ENCODE measurements at regions not wholly inside any gene's neighbourhood (a gene's known extent, or its start where the extent isn't known, plus 50 kb on each side); places are given as distances from the start of the nearest gene placed in this dataset.

- Histone ChIP-seq H3K4me1 (no peaks in the 10 kb centered on the region), H3K4me3 (ENCODE audit: low read depth, low read length) (no peak overlapping the region), H3K36me3 (ENCODE audit: control insufficient read depth, insufficient read depth, low read length) (no peaks in the 10 kb centered on the region), H3K9me3 (no peaks in the 10 kb centered on the region), H3K27me3 (replicated peaks; ENCODE audit: control insufficient read depth, insufficient read depth, low read length) (no peaks in the 10 kb centered on the region)
- no peak overlapping the region for H3K27ac Mint-ChIP-seq (ENCODE audit: unreplicated experiment)
- no peaks in the 10 kb centered on the region for H3K36me3 Mint-ChIP-seq (ENCODE audit: insufficient read depth, unreplicated experiment)
- ChIA-PET POLR2A (no interaction called here), CTCF (no interaction called here)
- intact Hi-C loops (cut with micrococcal nuclease; ENCODE audit: unreplicated experiment), result no loop called here
- no peaks in the 10 kb centered on the region for H3K27me3 Mint-ChIP-seq (ENCODE audit: insufficient read depth, unreplicated experiment)
- DNase-seq, result no peak
- TF ChIP-seq CTCF (IDR thresholded peaks at IDR 0.05; ENCODE audit: insufficient read depth in 1 of 2, low read depth in 1 of 2, low read length in 1 of 2, severe bottlenecking in 1 of 2, unreplicated experiment in 1 of 2), result no peak
- no peak overlapping the region for H3K4me3 Mint-ChIP-seq (ENCODE audit: unreplicated experiment)
- no peaks in the 10 kb centered on the region for H3K4me1 Mint-ChIP-seq (ENCODE audit: low read depth, unreplicated experiment)
- H3K9me3 Mint-ChIP-seq (ENCODE audit: unreplicated experiment), result peaks cover under 1% of the 10 kb centered on the region
- no TSS peak for BruUV-seq (replicated peaks)
Observed at GRCh38 chr1:73326663-73327062, 871.3 kb downstream of the LRRIQ3 start.

DNA sequence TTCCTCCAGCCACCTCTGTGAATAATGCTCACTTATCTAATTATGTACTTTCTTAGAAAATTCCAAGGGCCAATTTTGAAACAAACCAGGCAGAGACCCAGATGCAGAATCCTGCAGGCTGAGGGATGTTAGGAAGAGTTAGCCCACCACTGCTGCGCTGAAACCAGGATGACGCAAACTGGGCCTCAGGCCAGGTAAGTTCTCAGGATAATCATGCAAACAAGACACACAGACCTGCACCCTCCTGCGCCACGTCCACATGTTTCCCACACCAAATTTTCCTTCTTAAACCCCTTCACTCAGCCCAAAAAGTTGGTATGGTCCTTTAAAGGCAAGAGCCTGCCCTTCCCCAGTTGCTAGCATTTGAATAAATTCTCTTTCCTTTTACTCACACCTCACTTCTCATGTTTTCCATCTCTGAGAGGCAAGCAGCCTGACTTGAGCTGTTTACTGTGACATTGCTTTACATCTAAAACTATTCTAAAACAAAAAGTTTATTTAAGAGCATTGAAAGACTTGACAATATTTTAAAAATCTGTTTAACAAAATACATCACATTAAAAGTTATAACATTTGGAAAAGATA, 887.1 kb downstream of the LRRIQ3 start:
- Mint-ChIP-seq H3K27ac (ENCODE audit: unreplicated experiment) (no peak overlapping the region), H3K4me3 (ENCODE audit: unreplicated experiment) (no peak overlapping the region), H3K36me3 (ENCODE audit: insufficient read depth, unreplicated experiment) (no peaks in the 10 kb centered on the region), H3K27me3 (ENCODE audit: insufficient read depth, unreplicated experiment) (no peaks in the 10 kb centered on the region), H3K9me3 (ENCODE audit: unreplicated experiment) (no peaks in the 10 kb centered on the region), H3K4me1 (ENCODE audit: low read depth, unreplicated experiment) (no peaks in the 10 kb centered on the region)
- intact Hi-C loops (cut with micrococcal nuclease; ENCODE audit: unreplicated experiment), result no loop called here
- ChIA-PET POLR2A (no interaction called here), CTCF (no interaction called here)
- Histone ChIP-seq H3K9me3 (no peaks in the 10 kb centered on the region), H3K4me1 (no peaks in the 10 kb centered on the region), H3K27me3 (replicated peaks; ENCODE audit: control insufficient read depth, insufficient read depth, low read length) (no peaks in the 10 kb centered on the region), H3K36me3 (ENCODE audit: control insufficient read depth, insufficient read depth, low read length) (no peaks in the 10 kb centered on the region), H3K4me3 (ENCODE audit: low read depth, low read length) (no peak overlapping the region)
- no TSS peak for BruUV-seq (replicated peaks)
- no peak for DNase-seq
- TF ChIP-seq CTCF (IDR thresholded peaks at IDR 0.05; ENCODE audit: insufficient read depth in 1 of 2, low read depth in 1 of 2, low read length in 1 of 2, severe bottlenecking in 1 of 2, unreplicated experiment in 1 of 2), result no peak

DNA sequence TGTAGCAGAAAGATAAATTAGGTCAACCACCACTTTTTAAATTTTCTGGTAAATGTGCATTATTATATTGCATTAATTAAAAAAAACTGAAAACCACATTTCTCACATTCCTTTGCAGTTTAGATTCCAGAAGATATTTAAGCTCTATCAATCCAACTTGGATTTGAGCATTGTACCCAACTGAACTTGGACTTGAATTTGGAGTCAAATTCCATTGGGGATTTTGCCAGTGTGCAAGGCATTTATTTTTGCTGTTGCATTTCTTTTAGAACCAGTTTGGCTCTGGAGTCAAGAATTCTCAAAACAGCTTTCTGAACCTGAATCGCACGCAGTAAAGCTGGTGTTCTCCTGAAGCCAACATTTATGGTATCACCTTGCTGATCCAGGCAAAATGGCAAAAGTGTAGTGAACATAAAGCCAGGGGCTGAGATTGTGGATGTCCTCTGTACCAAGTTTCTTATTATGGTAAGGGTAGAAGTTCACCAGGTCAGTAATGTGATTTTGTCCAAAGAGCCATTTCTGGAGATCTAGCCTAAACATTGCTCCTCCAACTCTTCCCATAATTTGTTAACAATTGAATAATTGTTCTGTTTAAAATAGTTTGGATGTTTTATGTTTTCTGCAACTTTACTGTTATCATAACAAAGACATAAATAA, 890.9 kb downstream of the LRRIQ3 start:
- Histone ChIP-seq H3K36me3 (ENCODE audit: control insufficient read depth, insufficient read depth, low read length) (no peaks in the 10 kb centered on the region), H3K4me3 (ENCODE audit: low read depth, low read length) (no peak overlapping the region), H3K9me3 (no peaks in the 10 kb centered on the region), H3K4me1 (no peaks in the 10 kb centered on the region), H3K27me3 (replicated peaks; ENCODE audit: control insufficient read depth, insufficient read depth, low read length) (no peaks in the 10 kb centered on the region)
- H3K9me3 Mint-ChIP-seq (ENCODE audit: unreplicated experiment), result no peaks in the 10 kb centered on the region
- TF ChIP-seq CTCF (IDR thresholded peaks at IDR 0.05; ENCODE audit: insufficient read depth in 1 of 2, low read depth in 1 of 2, low read length in 1 of 2, severe bottlenecking in 1 of 2, unreplicated experiment in 1 of 2), result no peak
- intact Hi-C loops (cut with micrococcal nuclease; ENCODE audit: unreplicated experiment), result no loop called here
- no peaks in the 10 kb centered on the region for H3K4me1 Mint-ChIP-seq (ENCODE audit: low read depth, unreplicated experiment)
- H3K4me3 Mint-ChIP-seq (ENCODE audit: unreplicated experiment), result no peak overlapping the region
- no peaks in the 10 kb centered on the region for H3K36me3 Mint-ChIP-seq (ENCODE audit: insufficient read depth, unreplicated experiment)
- H3K27me3 Mint-ChIP-seq (ENCODE audit: insufficient read depth, unreplicated experiment), result no peaks in the 10 kb centered on the region
- DNase-seq, result no peak
- BruUV-seq (replicated peaks), result no TSS peak
- ChIA-PET POLR2A (no interaction called here), CTCF (interaction anchor here (0.6 kb wide), 1 partner anchor 305 kb away, joined by 3 read pairs; no protein-coding TSS in a partner anchor)
- no peak overlapping the region for H3K27ac Mint-ChIP-seq (ENCODE audit: unreplicated experiment)
